ENCODE measurements at regions not wholly inside any gene's neighbourhood (a gene's known extent, or its start where the extent isn't known, plus 50 kb on each side); places are given as distances from the start of the nearest gene placed in this dataset.
"Not testable (repeated sequence)": the region's sequence is repeated elsewhere in the genome, so short reads cannot be mapped to it uniquely, and the experiment has no call there.

DNA sequence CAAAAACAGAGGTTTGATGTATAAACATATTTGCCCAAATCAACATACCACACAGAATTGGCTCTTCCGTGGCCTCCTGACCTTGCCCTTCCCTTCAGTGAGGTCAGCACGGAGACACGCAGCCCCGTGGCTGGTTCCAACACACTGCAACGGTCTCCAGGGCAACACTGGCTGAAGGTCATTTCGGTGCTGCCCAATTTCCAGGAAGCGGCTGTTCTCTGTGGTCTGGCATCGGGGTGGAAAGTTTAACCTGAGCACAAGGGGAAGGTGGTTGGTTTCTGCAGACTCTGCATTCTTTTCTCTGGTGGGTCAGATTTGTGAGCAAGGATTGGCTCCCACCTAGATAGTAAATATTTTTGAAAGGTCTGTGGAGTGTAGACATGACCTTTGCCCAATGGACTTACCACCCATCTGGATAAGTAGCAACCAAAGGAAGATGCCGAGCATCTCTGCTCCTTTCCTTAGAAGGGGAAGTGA lies 177.6 kb upstream of the PHACTR1 start:
- TF ChIP-seq POLR2AphosphoS5 (IDR thresholded peaks at IDR 0.05): no peak
- no peak for TF ChIP-seq EZH2 (IDR thresholded peaks at IDR 0.05; ENCODE audit: borderline replicate concordance, insufficient read depth, low read length, poor library complexity, severe bottlenecking)
- no peak for TF ChIP-seq REST (IDR thresholded peaks at IDR 0.05; ENCODE audit: borderline replicate concordance)
- TF ChIP-seq EP300 (conservative IDR thresholded peaks at IDR 0.05; ENCODE audit: poor library complexity, severe bottlenecking): no peak
- no peak for TF ChIP-seq MXI1 (conservative IDR thresholded peaks at IDR 0.05; ENCODE audit: poor library complexity, severe bottlenecking)
- no peak for TF ChIP-seq CTCF (IDR thresholded peaks at IDR 0.05; ENCODE audit: poor library complexity, severe bottlenecking)
- no peak for TF ChIP-seq SMC3 (conservative IDR thresholded peaks at IDR 0.05; ENCODE audit: poor library complexity)
- no peak for TF ChIP-seq RAD21 (conservative IDR thresholded peaks at IDR 0.05)
- TF ChIP-seq TAF1 (IDR thresholded peaks at IDR 0.05; ENCODE audit: low read depth): no peak
- Histone ChIP-seq H3K36me3 (ENCODE audit: insufficient read depth, low read length) (no peaks in the 10 kb centered on the region), H3K27me3 (ENCODE audit: insufficient read depth, low read depth, low read length) (no peaks in the 10 kb centered on the region), H3K9me2 (ENCODE audit: insufficient read depth, low read length) (no peaks in the 10 kb centered on the region), H3K9ac (ENCODE audit: low read length) (no peak overlapping the region), H3F3A (ENCODE audit: insufficient read depth, low read length, poor library complexity, severe bottlenecking) (no peaks in the 10 kb centered on the region), H3K79me2 (replicated peaks; ENCODE audit: insufficient read depth, low read length) (no peaks in the 10 kb centered on the region), H3K9me3 (ENCODE audit: low read length) (no peaks in the 10 kb centered on the region), H3K4me2 (ENCODE audit: low read length) (no peak overlapping the region), H2AFZ (ENCODE audit: low read depth, low read length) (no peak overlapping the region), H4K20me1 (ENCODE audit: insufficient read depth) (no peaks in the 10 kb centered on the region), H3K27ac (ENCODE audit: low read length) (no peak overlapping the region), H3K4me3 (ENCODE audit: low read length) (no peak overlapping the region)

DNA sequence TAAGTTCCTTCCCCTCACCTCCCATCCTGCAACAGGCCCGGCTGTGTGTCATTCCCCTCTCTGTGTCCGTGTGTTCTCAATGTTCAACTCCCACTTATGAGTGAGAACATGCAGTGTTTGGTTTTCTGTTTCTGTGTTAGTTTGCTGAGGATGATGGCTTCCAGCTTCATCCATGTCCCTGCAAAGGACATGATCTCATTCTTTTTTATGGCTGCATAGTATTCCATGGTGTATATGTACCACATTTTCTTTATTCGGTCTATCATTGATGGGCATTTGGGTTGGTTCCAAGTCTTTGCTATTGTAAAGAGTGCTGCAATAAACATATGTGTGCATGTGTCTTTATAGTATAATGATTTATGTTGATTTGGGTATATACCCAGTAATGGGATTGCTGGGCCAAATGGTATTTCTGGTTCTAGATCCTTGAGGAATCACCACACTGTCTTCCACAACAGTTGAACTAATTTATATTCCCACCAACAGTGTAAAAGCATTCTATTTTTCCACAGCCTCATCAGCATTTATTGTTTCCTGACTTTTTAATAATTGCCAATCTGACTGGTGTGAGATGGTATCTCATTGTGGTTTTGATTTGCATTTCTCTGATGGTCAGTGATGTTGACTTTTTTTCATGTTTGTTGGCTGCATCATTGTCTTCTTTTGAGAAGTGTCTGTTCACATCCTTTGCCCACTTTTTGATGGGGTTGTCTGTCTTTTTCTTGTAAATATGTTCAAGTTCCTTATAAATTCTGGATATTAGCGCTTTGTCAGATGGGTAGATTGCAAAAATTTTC lies 174.1 kb upstream of the PHACTR1 start:
- not testable (repeated sequence) for H4K20me1 ChIP-seq (ENCODE audit: insufficient read depth); H2AFZ ChIP-seq (ENCODE audit: low read depth, low read length); H3K4me3 ChIP-seq (ENCODE audit: low read length); H3K9me3 ChIP-seq (ENCODE audit: low read length); H3K9me2 ChIP-seq (ENCODE audit: insufficient read depth, low read length); H3K79me2 ChIP-seq (replicated peaks; ENCODE audit: insufficient read depth, low read length); H3K9ac ChIP-seq (ENCODE audit: low read length); H3K27ac ChIP-seq (ENCODE audit: low read length); H3K27me3 ChIP-seq (ENCODE audit: insufficient read depth, low read depth, low read length); H3K4me2 ChIP-seq (ENCODE audit: low read length); H3K36me3 ChIP-seq (ENCODE audit: insufficient read depth, low read length); H3F3A ChIP-seq (ENCODE audit: insufficient read depth, low read length, poor library complexity, severe bottlenecking)
